GM12892 (cell line): ENCODE measurements at regions not wholly inside any gene's neighbourhood (a gene's known extent, or its start where the extent isn't known, plus 50 kb on each side); places are given as distances from the start of the nearest gene placed in this dataset.

Source experiments
- POLR2A ChIP-seq: IDR thresholded peaks from 2 replicates; pipeline ENCODE4 v1.6.1; 2011; ENCODE audit warnings: low read depth, low read length, control low read depth
- POLR2AphosphoS5 ChIP-seq: IDR thresholded peaks from 2 replicates; pipeline ENCODE4 v1.6.1; 2011; ENCODE audit warnings: low read depth, low read length, control low read depth
- TAF1 ChIP-seq: IDR thresholded peaks from 2 replicates; pipeline ENCODE4 v1.6.1; 2011; ENCODE audit warnings: low read depth, mild to moderate bottlenecking, control low read depth, low read length, borderline replicate concordance

DNA sequence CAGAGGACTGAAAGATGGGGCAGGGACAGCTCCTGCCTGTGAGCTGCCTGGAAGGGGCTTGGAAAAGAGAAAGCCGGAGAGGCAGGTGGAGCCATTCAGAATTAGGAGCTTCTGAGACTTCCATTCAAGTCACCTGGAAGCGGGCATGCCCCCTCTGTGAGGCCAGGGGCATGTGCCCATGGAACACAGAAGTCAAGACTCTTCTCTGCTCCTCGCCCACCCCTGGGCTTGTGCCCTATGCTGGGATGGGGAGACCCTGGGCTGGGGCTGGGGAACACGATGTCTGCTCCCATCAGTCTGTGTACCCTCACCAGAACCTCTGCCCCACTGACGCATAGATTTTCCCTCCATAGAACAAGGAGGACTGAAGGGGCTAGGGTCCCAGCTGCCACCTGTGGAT, 372.0 kb downstream of the SHANK2 start:
- TF ChIP-seq POLR2AphosphoS5 (no peak), POLR2A (no peak), TAF1 (no peak)
